A549 (cell line): ENCODE measurements at regions not wholly inside any gene's neighbourhood (a gene's known extent, or its start where the extent isn't known, plus 50 kb on each side); places are given as distances from the start of the nearest gene placed in this dataset.

Experiments used
- ATAC-seq, 2 experiments: fragments of 200-7000 bp in 1 of 2; fragments of >200 bp in 1 of 2; cut with Nextera tagmentation in 1 of 2; cut with Tn5 transposase in 1 of 2; 3 replicates each; pipeline versions ENCODE4 v1.8.0 to v1.9.1; 2018 to 2020; ENCODE audit warnings: mild to moderate bottlenecking in 1 of 2, moderate library complexity in 1 of 2
- CTCF ChIA-PET: fragments of 300-600 bp; sonication (Branson Sonifier 250); formaldehyde crosslinking; extraction: SDS; loops from one replicate; lab custom pipeline; 2021; ENCODE audit warnings: antibody characterized with exemption, inconsistent platforms; lab: Yijun Ruan, JAX
- POLR2A ChIA-PET: fragments of 350-600 bp; formaldehyde crosslinking; extraction: SDS; loops from one replicate; lab custom pipeline; 2021; ENCODE audit warnings: antibody characterized with exemption, inconsistent platforms; lab: Yijun Ruan, JAX
- DNase-seq, 2 experiments: peaks; one replicate each; pipeline versions ENCODE4 v3.0.0 to v3.0.0-alpha.2; 2011 to 2016; ENCODE audit warnings: low read depth in 1 of 2, low spot score in 1 of 2
- FAIRE-seq: peaks from 2 replicates; lab custom pipeline; 2011; peaks lifted over from hg19 to GRCh38; lab: Jason Lieb, UNC
- H3K27ac ChIP-seq, 2 experiments: fragments of >200 bp; sonication (Bioruptor Twin); formaldehyde crosslinking; 3 replicates each; pipeline ENCODE4 v1.5.1; 2016 to 2017
- H3K4me1 ChIP-seq: fragments of >200 bp; sonication (Bioruptor Twin); formaldehyde crosslinking; 3 replicates; pipeline ENCODE4 v1.6.1; 2016
- H3K4me2 ChIP-seq: fragments of >200 bp; sonication (Bioruptor Twin); formaldehyde crosslinking; 3 replicates; pipeline ENCODE4 v1.6.1; 2016
- H3K4me3 ChIP-seq: fragments of >200 bp; sonication (Bioruptor Twin); formaldehyde crosslinking; 3 replicates; pipeline ENCODE4 v1.5.1; 2016
- H3K9me3 ChIP-seq: fragments of >200 bp; sonication (Bioruptor Twin); formaldehyde crosslinking; 3 replicates; pipeline ENCODE4 v1.6.1; 2016
- BCL3 ChIP-seq: fragments of >200 bp; sonication (Bioruptor Twin); formaldehyde crosslinking; IDR thresholded peaks from 3 replicates; pipeline ENCODE4 v1.6.1; 2016
- BHLHE40 ChIP-seq: IDR thresholded peaks from 2 replicates; pipeline ENCODE4 v1.6.1; 2012; ENCODE audit warnings: low read depth, low read length, inconsistent platforms
- CHD2 ChIP-seq: fragments of 150-350 bp; IDR thresholded peaks from 2 replicates; pipeline ENCODE4 v1.6.1; 2014; ENCODE audit warnings: low read length; ENCODE audit not compliant: partially characterized antibody
- EHF ChIP-seq: fragments of 250-450 bp; sonication (Bioruptor Pico); IDR thresholded peaks from 2 replicates; pipeline ENCODE4 v1.5.0; 2020; ENCODE audit warnings: mild to moderate bottlenecking
- EHMT2 ChIP-seq: fragments of 200-600 bp; sonication (generic); IDR thresholded peaks from 2 replicates; pipeline ENCODE4 v1.6.1; 2016; ENCODE audit warnings: antibody characterized with exemption, low read depth, mild to moderate bottlenecking, moderate library complexity
- ESRRA ChIP-seq: fragments of 150-350 bp; IDR thresholded peaks from 2 replicates; pipeline ENCODE4 v1.6.1; 2014; ENCODE audit warnings: mild to moderate bottlenecking, low read length, borderline replicate concordance
- FOSB ChIP-seq: fragments of 250-450 bp; sonication (Bioruptor Pico); IDR thresholded peaks from 2 replicates; pipeline ENCODE4 v1.5.0; 2020; ENCODE audit warnings: mild to moderate bottlenecking, moderate library complexity
- HDAC2 ChIP-seq: fragments of 200-600 bp; sonication (generic); IDR thresholded peaks from 2 replicates; pipeline ENCODE4 v1.6.1; 2016
- HES2 ChIP-seq: fragments of >200 bp; sonication (Bioruptor Twin); formaldehyde crosslinking; IDR thresholded peaks from 2 replicates; pipeline ENCODE4 v1.6.1; 2016
- HOXB13 ChIP-seq: fragments of 250-450 bp; sonication (Bioruptor Pico); IDR thresholded peaks from 2 replicates; pipeline ENCODE4 v1.5.0; 2020; ENCODE audit warnings: low read depth, mild to moderate bottlenecking, moderate library complexity
- JUN ChIP-seq, 2 experiments: fragments of >200 bp; sonication (Bioruptor Twin); formaldehyde crosslinking; IDR thresholded peaks; 2 replicates in 1 of 2; 3 replicates in 1 of 2; pipeline ENCODE4 v1.6.1; 2016 to 2017
- JUNB ChIP-seq: fragments of >200 bp; sonication (Bioruptor Twin); formaldehyde crosslinking; IDR thresholded peaks from 2 replicates; pipeline ENCODE4 v1.6.1; 2016
- KDM5A ChIP-seq: fragments of 200-600 bp; sonication (generic); IDR thresholded peaks from 2 replicates; pipeline ENCODE4 v1.6.1; 2016; ENCODE audit warnings: antibody characterized with exemption, mild to moderate bottlenecking
- PBX3 ChIP-seq: IDR thresholded peaks from 2 replicates; pipeline ENCODE4 v1.6.1; 2012
- PHF8 ChIP-seq: fragments of 200-600 bp; sonication (generic); IDR thresholded peaks from 2 replicates; pipeline ENCODE4 v1.6.1; 2016; ENCODE audit warnings: low read depth, mild to moderate bottlenecking, antibody characterized with exemption, moderate library complexity, borderline replicate concordance
- POLR2AphosphoS2 ChIP-seq: conservative IDR thresholded peaks from 2 replicates; pipeline ENCODE4 v1.6.1; 2012; ENCODE audit warnings: low read length, improper control_type of control experiment, inconsistent platforms
- REST ChIP-seq: fragments of 200-600 bp; sonication (generic); IDR thresholded peaks from 2 replicates; pipeline ENCODE4 v1.6.1; 2016; ENCODE audit warnings: antibody characterized with exemption, mild to moderate bottlenecking, moderate library complexity
- SREBF2 ChIP-seq: fragments of 450-650 bp; IDR thresholded peaks from 2 replicates; pipeline ENCODE4 v1.6.1; 2014; ENCODE audit warnings: mild to moderate bottlenecking, moderate library complexity
- TFCP2L1 ChIP-seq: fragments of 250-450 bp; sonication (Bioruptor Pico); IDR thresholded peaks from 2 replicates; pipeline ENCODE4 v1.5.0; 2021; ENCODE audit warnings: mild to moderate bottlenecking
- TP53 ChIP-seq: fragments of 250-450 bp; sonication (Bioruptor Pico); IDR thresholded peaks from 2 replicates; pipeline ENCODE4 v1.5.0; 2021; ENCODE audit warnings: mild to moderate bottlenecking, moderate library complexity
- USF2 ChIP-seq: fragments of 450-650 bp; IDR thresholded peaks from 2 replicates; pipeline ENCODE4 v1.6.1; 2014; ENCODE audit warnings: antibody characterized with exemption
- ZC3H11A ChIP-seq: fragments of 450-650 bp; IDR thresholded peaks from 2 replicates; pipeline ENCODE4 v1.6.1; 2014; ENCODE audit warnings: antibody characterized with exemption, mild to moderate bottlenecking
- WGBS: methylation state at CpG from one replicate; pipeline ENCODE4 v1.1.6; 2017; ENCODE audit errors: missing lambda C conversion rate; 5-methylcytosine and 5-hydroxymethylcytosine counted together

- no peak for TF ChIP-seq USF2
- TF ChIP-seq PBX3 = no peak
Measured at GRCh38 chr16:79716645-79717332, 116.3 kb upstream of the MAF start (continued).

GRCh38 chr16:79715061-79715460, 114.5 kb upstream of the MAF start:
- DNase-seq (no peak), FAIRE-seq (no peak), ATAC-seq (no peak)
- CTCF ChIA-PET = no interaction called here
- 64% methylated on average over 4 of the region's 4 CpGs for WGBS
- POLR2A ChIA-PET = no interaction called here
- H3K4me2 ChIP-seq = no peak overlapping the region
- H3K27ac ChIP-seq = no peak overlapping the region
- no peaks in the 10 kb centered on the region for H3K9me3 ChIP-seq
- no peak overlapping the region for H3K4me3 ChIP-seq
- TF ChIP-seq POLR2AphosphoS2 = no peak
- no peak for TF ChIP-seq BHLHE40
- no peak for TF ChIP-seq HOXB13 (CRISPR knock-in tag)
- TF ChIP-seq BCL3 = no peak
- TF ChIP-seq JUN (IDR thresholded peaks at IDR 0.05) = no peak
- TF ChIP-seq EHF (CRISPR knock-in tag) = no peak
- no peak for TF ChIP-seq ESRRA
- TF ChIP-seq EHMT2 = no peak
- TF ChIP-seq TP53 = no peak
- TF ChIP-seq REST = no peak
- no peak for TF ChIP-seq KDM5A
- no peak for TF ChIP-seq HDAC2
- no peak for TF ChIP-seq PHF8
- no peak for TF ChIP-seq FOSB (CRISPR knock-in tag)
- no peak for TF ChIP-seq JUNB
- no peak for TF ChIP-seq ZC3H11A
- no peak for TF ChIP-seq HES2
- TF ChIP-seq CHD2 = no peak
- TF ChIP-seq SREBF2 = no peak
- TF ChIP-seq TFCP2L1 = no peak
- TF ChIP-seq, all 56 proteins: peak for 0
- no peaks in the 10 kb centered on the region for H3K4me1 ChIP-seq
